Activated CD4-positive, alpha-beta T cell treated with anti-CD3 and anti-CD28 coated beads, Interleukin-2, amount 50 U/mL, for 1 hour (primary cell): ENCODE measurements at regions not wholly inside any gene's neighbourhood (a gene's known extent, or its start where the extent isn't known, plus 50 kb on each side); places are given as distances from the start of the nearest gene placed in this dataset.

Experiments
- DNase-seq: peaks from one replicate; pipeline ENCODE4 v3.0.0-alpha.2; 2020

DNA sequence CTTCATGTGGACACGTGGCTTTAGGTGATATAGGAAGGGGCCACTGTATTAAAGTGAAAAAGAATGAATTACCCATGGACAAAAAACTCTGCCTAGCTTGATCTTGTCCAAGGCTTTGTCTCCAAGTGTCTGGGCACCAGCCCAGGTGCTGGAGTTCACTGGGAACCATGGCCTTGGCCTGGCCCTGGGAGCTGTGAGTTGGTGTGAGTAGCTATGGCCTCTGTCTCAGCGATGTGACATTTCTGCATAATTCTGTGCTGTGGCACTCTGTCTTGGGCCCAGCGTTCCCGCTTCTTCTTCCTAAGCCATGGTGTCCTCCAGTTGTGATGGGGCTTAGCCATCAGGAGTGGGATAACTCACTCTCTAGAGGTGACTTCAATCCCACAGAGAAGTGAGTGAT lies 119.0 kb upstream of the PPP2R2D start:
- DNase-seq, result no peak

- no peak for DNase-seq
These were observed 116.3 kb upstream of the PPP2R2D start for GRCh38 chr10:131784363-131785120.

- DNase-seq, result no peak
These were observed 115.7 kb upstream of the PPP2R2D start for GRCh38 chr10:131785121-131785460.

GRCh38 chr10:131786756-131787605 lies 113.8 kb upstream of the PPP2R2D start:
- DNase-seq, result peak; percentile 22

DNA sequence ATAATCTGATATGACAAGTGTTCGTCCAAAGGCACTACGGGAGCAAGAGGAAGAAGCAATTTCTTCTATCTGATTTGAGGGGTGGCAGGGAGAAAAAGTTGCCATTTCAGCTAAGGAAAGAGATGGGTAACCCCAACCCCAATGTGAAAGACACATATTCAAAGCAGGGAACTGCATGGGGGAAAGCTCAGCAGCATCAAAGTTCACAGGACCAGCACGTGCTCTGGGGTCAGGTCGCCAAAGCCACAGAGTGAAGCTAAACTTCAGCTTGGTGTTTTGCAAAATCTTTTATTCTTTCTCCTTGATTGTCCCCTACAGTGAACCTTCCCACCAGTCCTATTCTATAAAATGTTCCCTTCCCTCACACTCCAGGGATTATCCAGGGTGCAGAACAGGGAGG lies 112.8 kb upstream of the PPP2R2D start:
- DNase-seq, result no peak

DNA sequence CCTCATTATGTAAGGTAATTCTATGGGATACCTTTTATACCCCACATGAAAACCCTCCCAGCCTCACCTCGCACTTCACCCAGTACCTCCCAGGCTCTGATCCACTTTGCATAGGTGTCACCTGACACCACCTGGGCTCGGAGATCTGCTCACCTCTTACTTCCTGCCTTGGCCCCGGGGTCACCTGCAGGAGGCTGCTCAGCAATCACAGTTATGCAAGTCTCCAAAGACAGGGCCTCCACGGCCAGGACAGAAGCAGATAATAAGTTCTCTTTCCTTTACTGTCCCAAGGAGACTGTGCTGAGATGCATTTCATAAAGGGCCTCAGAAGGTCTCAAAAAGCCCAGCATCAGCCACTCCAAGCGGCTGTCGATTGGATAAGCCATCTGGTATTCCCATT lies 112.4 kb upstream of the PPP2R2D start:
- DNase-seq, result no peak

DNA sequence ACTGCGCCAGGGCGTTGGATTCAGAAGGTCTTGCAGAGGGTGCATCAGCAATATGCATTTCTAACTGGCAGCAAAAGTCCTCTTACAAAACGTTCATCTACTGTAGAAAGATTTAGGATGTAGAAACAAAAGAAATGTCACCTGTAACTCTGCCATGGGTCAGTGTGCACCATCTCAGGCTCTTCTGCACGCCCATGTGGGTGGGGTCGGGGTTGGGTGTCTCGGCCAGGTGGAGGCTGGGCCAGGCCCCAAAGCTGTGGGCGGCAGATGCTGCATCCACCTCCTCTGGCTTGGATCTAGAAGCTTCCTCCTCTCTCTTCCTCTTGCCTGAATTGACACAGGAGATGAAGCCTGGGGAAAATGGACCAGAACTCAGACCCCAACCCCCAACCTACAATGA lies 111.3 kb upstream of the PPP2R2D start:
- DNase-seq, result no peak

DNA sequence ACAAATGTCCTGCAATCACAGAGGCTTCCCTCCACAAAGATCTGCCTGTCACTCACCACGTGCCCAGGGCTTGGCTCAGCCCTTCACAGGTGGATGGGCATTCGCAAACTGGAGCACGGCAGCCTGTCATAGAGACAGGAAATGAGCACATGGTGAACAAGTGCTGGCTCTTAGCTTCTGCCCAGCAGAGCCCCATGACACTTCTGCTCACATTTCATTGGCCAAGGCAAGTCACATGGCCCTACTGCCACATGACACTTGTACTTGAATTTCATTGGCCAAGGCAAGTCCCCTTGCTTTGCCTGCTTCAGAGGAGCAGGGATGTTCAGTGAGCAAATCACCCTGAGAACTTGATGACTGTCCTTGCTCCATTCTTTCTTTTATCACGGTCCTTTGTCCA lies 110.8 kb upstream of the PPP2R2D start:
- no peak for DNase-seq

DNA sequence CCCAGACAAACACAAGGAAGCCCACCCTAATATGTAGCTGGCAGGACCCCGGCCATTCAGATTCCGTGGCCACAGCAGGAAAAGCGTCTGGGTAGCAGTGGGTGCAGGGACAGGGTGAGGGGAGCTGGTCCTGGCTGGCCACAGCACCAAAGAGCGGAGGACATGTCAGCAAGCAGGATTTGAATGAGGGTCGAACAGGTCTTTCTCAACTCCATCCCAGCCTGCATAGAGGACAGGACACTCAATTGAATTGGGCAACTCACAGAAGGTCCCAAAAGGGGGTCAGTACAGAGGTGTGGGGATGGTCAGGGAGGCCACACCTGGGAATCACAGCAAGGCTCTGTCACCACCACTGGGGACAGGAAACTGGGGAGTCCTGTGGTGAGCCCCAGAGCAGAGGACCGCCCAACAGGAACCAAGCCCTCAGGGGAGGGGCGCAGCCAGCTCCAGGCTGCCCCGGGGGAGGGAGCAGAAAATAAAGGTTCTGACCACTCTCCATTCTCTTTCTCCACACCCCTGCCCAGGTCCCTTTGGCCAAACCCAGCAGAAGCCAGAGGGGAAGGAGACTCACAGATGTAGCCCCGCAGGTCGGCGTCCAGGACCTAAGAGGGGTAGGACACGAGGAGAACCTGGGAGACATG lies 108.7 kb upstream of the PPP2R2D start:
- no peak for DNase-seq

GRCh38 chr10:131792809-131793208 lies 108.0 kb upstream of the PPP2R2D start:
- no peak for DNase-seq

GRCh38 chr10:131795761-131796160 lies 105.0 kb upstream of the PPP2R2D start:
- DNase-seq, result no peak

DNA sequence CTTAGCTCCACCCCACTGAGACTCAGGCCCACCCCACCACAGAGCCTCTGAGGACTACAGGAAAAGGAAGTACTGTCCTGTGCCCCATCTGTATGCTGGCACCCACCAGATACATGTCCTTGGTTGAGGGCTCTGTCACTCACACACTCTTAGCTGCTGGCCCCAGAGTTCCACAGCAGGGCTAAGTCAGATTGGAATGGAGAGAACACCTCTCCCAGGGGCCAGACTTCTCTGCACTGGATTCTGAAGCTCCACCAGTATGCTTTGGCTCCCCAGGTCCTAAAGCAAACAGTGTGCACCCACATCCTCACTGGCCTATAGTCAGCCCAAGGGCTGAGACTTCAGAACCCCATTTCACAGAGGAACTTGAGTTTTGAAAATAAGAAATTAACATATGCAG lies 103.2 kb upstream of the PPP2R2D start:
- DNase-seq, result no peak

- no peak for DNase-seq
These were observed 101.4 kb upstream of the PPP2R2D start for GRCh38 chr10:131799429-131799828.

DNA sequence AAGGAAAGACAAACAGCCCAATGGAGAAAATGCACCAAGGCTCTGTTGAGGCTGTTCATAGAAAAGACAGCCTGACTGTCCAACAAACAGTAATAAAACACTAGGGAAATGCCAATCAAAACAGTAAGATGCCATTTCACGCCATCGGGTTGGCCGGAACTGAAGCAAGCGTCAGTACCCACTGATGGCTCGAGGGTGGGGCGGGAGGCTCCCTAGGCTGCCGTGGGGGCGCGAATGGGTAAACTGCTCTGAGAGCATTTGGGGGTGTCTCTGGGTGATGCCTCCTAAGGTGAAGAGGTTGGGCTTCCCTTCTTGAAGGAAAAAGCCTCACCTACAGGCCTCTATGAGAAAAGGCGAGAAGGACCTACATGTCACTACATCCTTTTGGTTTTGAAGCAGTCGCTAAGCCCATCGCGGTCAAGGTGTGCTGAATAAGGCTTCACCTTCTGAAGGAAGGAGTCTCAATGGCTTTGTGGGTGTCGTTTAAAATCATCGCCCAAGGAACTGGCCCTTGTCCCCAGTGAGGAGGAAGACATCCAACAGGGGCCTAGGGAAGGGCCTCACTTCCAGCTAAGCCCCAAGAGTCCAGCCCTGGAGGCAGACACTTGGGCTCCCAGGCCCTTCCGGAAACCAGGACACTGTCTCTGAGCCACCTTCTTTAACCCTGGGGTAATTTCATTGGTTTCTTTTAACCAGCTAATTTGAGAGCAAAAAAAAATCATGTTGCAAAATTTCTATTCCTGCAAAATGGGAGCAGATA lies 98.5 kb upstream of the PPP2R2D start:
- DNase-seq, result no peak

DNA sequence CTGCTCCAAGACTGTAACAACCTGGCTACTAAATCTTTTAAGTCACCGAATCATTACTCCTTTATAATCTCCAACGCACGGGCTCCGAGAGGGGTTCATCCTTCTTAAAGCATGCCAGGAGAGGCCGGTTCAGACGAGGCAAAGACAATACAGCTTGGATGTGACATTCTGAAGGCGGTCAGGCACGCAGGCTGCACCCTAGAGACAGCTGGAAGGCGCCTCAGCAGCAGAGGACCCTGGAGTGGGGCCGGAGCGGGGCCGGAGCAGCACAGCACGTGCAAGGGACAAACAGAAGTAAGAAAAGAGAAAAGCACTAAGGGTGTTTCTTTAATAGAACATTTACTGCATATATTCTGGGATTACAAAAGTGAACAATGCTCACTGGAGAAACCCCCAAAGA lies 97.8 kb upstream of the PPP2R2D start:
- DNase-seq, result no peak

DNA sequence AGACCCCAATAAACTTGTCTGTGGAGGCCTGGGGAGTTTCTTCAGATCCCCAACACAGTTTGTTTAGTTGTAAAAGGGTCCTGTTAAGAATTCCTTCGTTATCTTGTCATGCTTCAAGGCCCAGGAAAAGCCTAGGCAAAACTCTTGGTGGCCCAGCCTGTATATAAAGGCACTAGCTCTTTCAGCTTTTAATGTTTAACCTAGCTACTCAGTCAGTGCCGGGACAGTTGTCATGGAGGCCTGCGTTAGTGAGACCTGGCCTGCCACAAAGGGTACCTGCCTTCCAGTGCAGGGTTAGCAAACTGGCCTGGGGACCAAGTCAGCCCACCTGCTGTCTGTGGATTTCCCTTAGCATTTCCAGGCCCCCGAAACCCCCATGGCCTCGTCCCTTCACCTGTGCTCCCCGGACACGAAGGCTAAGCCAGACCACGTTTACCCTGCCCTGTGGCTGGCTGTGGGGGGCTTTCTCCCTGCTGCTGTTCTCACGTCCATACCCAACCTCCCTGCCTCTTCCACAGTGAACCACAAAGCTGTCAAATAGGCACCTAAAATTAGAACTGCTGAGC lies 96.9 kb upstream of the PPP2R2D start:
- no peak for DNase-seq

GRCh38 chr10:131804551-131805295 lies 96.1 kb upstream of the PPP2R2D start:
- DNase-seq, result no peak

DNA sequence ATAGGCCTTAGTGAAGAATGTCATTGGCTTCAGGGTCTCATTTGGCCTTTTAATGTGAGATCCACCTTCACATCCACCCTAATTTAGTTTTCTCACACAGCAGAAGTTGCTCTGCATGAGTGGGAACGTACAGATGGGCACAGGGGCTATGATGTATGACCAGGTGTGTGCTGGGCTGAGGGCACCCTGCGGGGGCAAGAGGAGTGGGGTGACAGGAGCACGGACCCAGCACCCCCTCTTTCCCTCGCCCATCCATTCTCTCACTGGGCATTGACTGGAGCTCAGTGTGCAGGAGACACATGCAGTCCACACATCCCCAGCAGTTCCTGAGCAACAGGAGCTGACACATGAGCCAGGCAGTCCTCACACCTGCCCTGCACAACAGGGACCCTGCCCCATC lies 95.1 kb upstream of the PPP2R2D start:
- DNase-seq, result no peak

DNA sequence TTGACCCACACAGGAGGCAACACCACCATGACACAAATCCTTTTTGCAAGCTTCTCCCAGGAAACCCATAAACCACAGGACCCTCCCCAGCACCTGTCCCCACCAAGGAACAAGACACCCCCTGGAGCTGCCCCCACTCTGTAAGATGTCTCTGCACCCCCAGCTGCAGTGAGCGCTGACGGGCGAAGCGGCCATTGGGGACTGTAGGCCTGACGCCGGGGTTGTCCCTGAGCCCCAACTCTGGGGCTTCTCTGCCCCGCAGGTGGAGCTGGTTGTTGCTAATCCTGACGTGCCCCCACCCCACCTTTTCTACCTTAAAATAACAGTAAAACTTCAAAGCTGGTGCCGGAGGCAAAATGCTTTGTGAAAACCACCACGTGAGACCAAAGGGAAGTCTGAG lies 94.7 kb upstream of the PPP2R2D start:
- DNase-seq, result no peak

- DNase-seq, result no peak
These were observed 94.0 kb upstream of the PPP2R2D start for GRCh38 chr10:131806646-131807317.

GRCh38 chr10:131808370-131808930 lies 92.4 kb upstream of the PPP2R2D start:
- DNase-seq, result no peak
